ENCODE measurements at regions not wholly inside any gene's neighbourhood (a gene's known extent, or its start where the extent isn't known, plus 50 kb on each side); places are given as distances from the start of the nearest gene placed in this dataset.

GRCh38 chr13:66009241-66009640 is 1220.9 kb downstream of the PCDH9 start:
- no peak overlapping the region for H3K27ac ChIP-seq (ENCODE audit: low read depth, low read length)
- no peaks in the 10 kb centered on the region for H3K79me2 ChIP-seq (ENCODE audit: insufficient read depth, low read length)
- peaks cover under 1% of the 10 kb centered on the region for H3K9me3 ChIP-seq (ENCODE audit: low read depth, low read length)
- no peak overlapping the region for H3K4me3 ChIP-seq (ENCODE audit: insufficient read depth, low read length)
- H3K27me3 ChIP-seq (ENCODE audit: insufficient read depth, low read length), result no peaks in the 10 kb centered on the region
- no peak for DNase-seq (ENCODE audit: insufficient read length, low spot score, missing footprints)
- H2AFZ ChIP-seq (ENCODE audit: low read length), result no peak overlapping the region
- no peak overlapping the region for H3K4me2 ChIP-seq (ENCODE audit: insufficient read depth, low read length)
- TF ChIP-seq CTCF (IDR thresholded peaks at IDR 0.05; ENCODE audit: extremely low read depth, low read depth, low read length), result no peak
- H4K20me1 ChIP-seq (ENCODE audit: insufficient read depth, low read length), result no peaks in the 10 kb centered on the region
- H3K4me1 ChIP-seq (ENCODE audit: insufficient read depth, low read length), result no peaks in the 10 kb centered on the region
- no peaks in the 10 kb centered on the region for H3K36me3 ChIP-seq (ENCODE audit: insufficient read depth, low read length)

- H3K79me2 ChIP-seq (ENCODE audit: insufficient read depth, low read length), result no peaks in the 10 kb centered on the region
- no peaks in the 10 kb centered on the region for H3K36me3 ChIP-seq (ENCODE audit: insufficient read depth, low read length)
- H2AFZ ChIP-seq (ENCODE audit: low read length), result no peak overlapping the region
- H3K4me2 ChIP-seq (ENCODE audit: insufficient read depth, low read length), result no peak overlapping the region
- no peak overlapping the region for H3K27ac ChIP-seq (ENCODE audit: low read depth, low read length)
- H3K4me1 ChIP-seq (ENCODE audit: insufficient read depth, low read length), result no peaks in the 10 kb centered on the region
- no peak for TF ChIP-seq CTCF (IDR thresholded peaks at IDR 0.05; ENCODE audit: extremely low read depth, low read depth, low read length)
- peaks cover 3% of the 10 kb centered on the region for H3K9me3 ChIP-seq (ENCODE audit: low read depth, low read length)
- DNase-seq (ENCODE audit: insufficient read length, low spot score, missing footprints), result no peak
- H3K4me3 ChIP-seq (ENCODE audit: insufficient read depth, low read length), result no peak overlapping the region
- no peaks in the 10 kb centered on the region for H3K27me3 ChIP-seq (ENCODE audit: insufficient read depth, low read length)
- no peaks in the 10 kb centered on the region for H4K20me1 ChIP-seq (ENCODE audit: insufficient read depth, low read length)
Measured at GRCh38 chr13:66003558-66003957, 1226.6 kb downstream of the PCDH9 start.

- Histone ChIP-seq H3K9me3 (ENCODE audit: low read depth, low read length) (peaks cover 3% of the 10 kb centered on the region), H3K4me2 (ENCODE audit: insufficient read depth, low read length) (no peak overlapping the region), H3K36me3 (ENCODE audit: insufficient read depth, low read length) (no peaks in the 10 kb centered on the region), H3K27ac (ENCODE audit: low read depth, low read length) (no peak overlapping the region), H3K27me3 (ENCODE audit: insufficient read depth, low read length) (no peaks in the 10 kb centered on the region), H3K79me2 (ENCODE audit: insufficient read depth, low read length) (no peaks in the 10 kb centered on the region), H4K20me1 (ENCODE audit: insufficient read depth, low read length) (no peaks in the 10 kb centered on the region), H3K4me3 (ENCODE audit: insufficient read depth, low read length) (no peak overlapping the region), H2AFZ (ENCODE audit: low read length) (no peak overlapping the region), H3K4me1 (ENCODE audit: insufficient read depth, low read length) (no peaks in the 10 kb centered on the region)
- no peak for TF ChIP-seq CTCF (IDR thresholded peaks at IDR 0.05; ENCODE audit: extremely low read depth, low read depth, low read length)
- no peak for DNase-seq (ENCODE audit: insufficient read length, low spot score, missing footprints)
Measured at GRCh38 chr13:66001140-66001539, 1229.0 kb downstream of the PCDH9 start.

- no peak overlapping the region for H3K4me3 ChIP-seq (ENCODE audit: insufficient read depth, low read length)
- H3K9me3 ChIP-seq (ENCODE audit: low read depth, low read length), result peaks cover 3% of the 10 kb centered on the region
- H4K20me1 ChIP-seq (ENCODE audit: insufficient read depth, low read length), result no peaks in the 10 kb centered on the region
- H3K36me3 ChIP-seq (ENCODE audit: insufficient read depth, low read length), result no peaks in the 10 kb centered on the region
- H2AFZ ChIP-seq (ENCODE audit: low read length), result no peak overlapping the region
- TF ChIP-seq CTCF (IDR thresholded peaks at IDR 0.05; ENCODE audit: extremely low read depth, low read depth, low read length), result no peak
- no peaks in the 10 kb centered on the region for H3K79me2 ChIP-seq (ENCODE audit: insufficient read depth, low read length)
- no peak overlapping the region for H3K4me2 ChIP-seq (ENCODE audit: insufficient read depth, low read length)
- no peak for DNase-seq (ENCODE audit: insufficient read length, low spot score, missing footprints)
- H3K27ac ChIP-seq (ENCODE audit: low read depth, low read length), result no peak overlapping the region
- H3K4me1 ChIP-seq (ENCODE audit: insufficient read depth, low read length), result no peaks in the 10 kb centered on the region
- H3K27me3 ChIP-seq (ENCODE audit: insufficient read depth, low read length), result no peaks in the 10 kb centered on the region
Measured at GRCh38 chr13:65999411-65999810, 1230.7 kb downstream of the PCDH9 start.

All from osteoblast (primary cell).